ENCODE measurements at regions not wholly inside any gene's neighbourhood (a gene's known extent, or its start where the extent isn't known, plus 50 kb on each side); places are given as distances from the start of the nearest gene placed in this dataset.

- DNase-seq (ENCODE audit: unreplicated experiment), result peak; percentile 71
- H3K27me3 Mint-ChIP-seq (ENCODE audit: insufficient read depth, unreplicated experiment), result no peaks in the 10 kb centered on the region
- intact Hi-C loops (cut with micrococcal nuclease), result loop anchor here (10.0 kb wide), 1 partner anchor 393 kb away; no protein-coding TSS in a partner anchor
- BruUV-seq (replicated peaks), result no TSS peak
- H3K27ac Mint-ChIP-seq (ENCODE audit: low read depth, unreplicated experiment), result peak overlapping the region; percentile 55
- H3K36me3 Mint-ChIP-seq (ENCODE audit: insufficient read depth, unreplicated experiment), result no peaks in the 10 kb centered on the region
- H3K4me3 Mint-ChIP-seq (ENCODE audit: unreplicated experiment), result no peak overlapping the region
- H3K9me3 Mint-ChIP-seq (ENCODE audit: unreplicated experiment), result peaks cover under 1% of the 10 kb centered on the region
- no peak for TF ChIP-seq CTCF (IDR thresholded peaks at IDR 0.05; ENCODE audit: unreplicated experiment)
- ChIA-PET POLR2A (interaction anchor here (0.7 to 1.0 kb wide), 3 partner anchors 26 to 309 kb away, joined by 3 read pairs; no protein-coding TSS in a partner anchor), CTCF (interaction anchor here (1.0 kb wide), 1 partner anchor 522 kb away, joined by 3 read pairs; no protein-coding TSS in a partner anchor)
- H3K4me1 Mint-ChIP-seq (ENCODE audit: insufficient read depth, unreplicated experiment), result no peaks in the 10 kb centered on the region
Observed at GRCh38 chr1:55898181-55898580, 681.2 kb downstream of the PLPP3 start.

- no peak overlapping the region for H3K4me3 Mint-ChIP-seq (ENCODE audit: unreplicated experiment)
- no peaks in the 10 kb centered on the region for H3K4me1 Mint-ChIP-seq (ENCODE audit: insufficient read depth, unreplicated experiment)
- H3K27ac Mint-ChIP-seq (ENCODE audit: low read depth, unreplicated experiment), result no peak overlapping the region
- intact Hi-C loops (cut with micrococcal nuclease), result loop anchor here (10.0 kb wide), 1 partner anchor 391 kb away; no protein-coding TSS in a partner anchor
- peaks cover 7% of the 10 kb centered on the region for H3K9me3 Mint-ChIP-seq (ENCODE audit: unreplicated experiment)
- BruUV-seq (replicated peaks), result no TSS peak
- H3K36me3 Mint-ChIP-seq (ENCODE audit: insufficient read depth, unreplicated experiment), result no peaks in the 10 kb centered on the region
- no peaks in the 10 kb centered on the region for H3K27me3 Mint-ChIP-seq (ENCODE audit: insufficient read depth, unreplicated experiment)
- TF ChIP-seq CTCF (IDR thresholded peaks at IDR 0.05; ENCODE audit: unreplicated experiment), result no peak
- no peak for DNase-seq (ENCODE audit: unreplicated experiment)
- CTCF ChIA-PET, result interaction anchor here (0.6 to 0.7 kb wide), 3 partner anchors 448 to 889 kb away, joined by 3 to 5 read pairs (median 3); no protein-coding TSS in a partner anchor
- POLR2A ChIA-PET, result interaction anchor here (0.6 to 0.8 kb wide), 2 partner anchors 280 to 683 kb away, joined by 3 to 5 read pairs; partner anchors contain the start of gene PLPP3
Observed at GRCh38 chr1:55896210-55896609, 681.0 kb upstream of the USP24 start.

- peak; percentile 11 for DNase-seq (ENCODE audit: unreplicated experiment)
Observed at GRCh38 chr1:55894521-55894920, 679.4 kb upstream of the USP24 start.

More at GRCh38 chr1:55894521-55894920, 679.4 kb upstream of the USP24 start:
- ChIA-PET POLR2A (no interaction called here), CTCF (interaction anchor here (0.6 to 1.0 kb wide), 2 partner anchors 696 to 749 kb away, joined by 3 read pairs; no protein-coding TSS in a partner anchor)
- Mint-ChIP-seq H3K4me3 (ENCODE audit: unreplicated experiment) (no peak overlapping the region), H3K9me3 (ENCODE audit: unreplicated experiment) (peaks cover 7% of the 10 kb centered on the region), H3K36me3 (ENCODE audit: insufficient read depth, unreplicated experiment) (no peaks in the 10 kb centered on the region), H3K27me3 (ENCODE audit: insufficient read depth, unreplicated experiment) (no peaks in the 10 kb centered on the region), H3K27ac (ENCODE audit: low read depth, unreplicated experiment) (no peak overlapping the region), H3K4me1 (ENCODE audit: insufficient read depth, unreplicated experiment) (no peaks in the 10 kb centered on the region)
- BruUV-seq (replicated peaks), result no TSS peak
- intact Hi-C loops (cut with micrococcal nuclease), result loop anchor here (10.0 kb wide), 1 partner anchor 390 kb away; no protein-coding TSS in a partner anchor
- TF ChIP-seq CTCF (IDR thresholded peaks at IDR 0.05; ENCODE audit: unreplicated experiment), result no peak

Data from MCF 10A (cell line).